Neural progenitor cell (in vitro differentiated cells): ENCODE measurements at regions not wholly inside any gene's neighbourhood (a gene's known extent, or its start where the extent isn't known, plus 50 kb on each side); places are given as distances from the start of the nearest gene placed in this dataset.

Experiments used
- DNase-seq: peaks from one replicate; pipeline ENCODE4 v3.0.0-alpha.2; 2016; ENCODE audit warnings: low spot score
- H2AFZ ChIP-seq: fragments of 200-600 bp; sonication (generic); replicated peaks from 2 replicates; pipeline ENCODE4 v1.6.1; 2016; ENCODE audit warnings: antibody characterized with exemption
- H3F3A ChIP-seq: fragments of 200-600 bp; sonication (generic); 2 replicates; pipeline ENCODE4 v1.6.1; 2016; ENCODE audit warnings: antibody characterized with exemption, low read depth
- H3K27ac ChIP-seq: fragments of 200-600 bp; sonication (generic); 2 replicates; pipeline ENCODE4 v1.5.1; 2016; ENCODE audit warnings: mild to moderate bottlenecking
- H3K27me3 ChIP-seq: fragments of 200-600 bp; sonication (generic); 2 replicates; pipeline ENCODE4 v1.6.1; 2016; ENCODE audit warnings: mild to moderate bottlenecking, moderate library complexity
- H3K36me3 ChIP-seq: fragments of 200-600 bp; sonication (generic); 2 replicates; pipeline ENCODE4 v1.5.1; 2016
- H3K4me1 ChIP-seq: fragments of 200-600 bp; sonication (generic); 2 replicates; pipeline ENCODE4 v1.6.1; 2016; ENCODE audit warnings: mixed run types
- H3K4me2 ChIP-seq: fragments of 200-600 bp; sonication (generic); 2 replicates; pipeline ENCODE4 v1.6.1; 2016
- H3K4me3 ChIP-seq: fragments of 200-600 bp; sonication (generic); 2 replicates; pipeline ENCODE4 v1.5.1; 2016
- H3K79me2 ChIP-seq: fragments of 200-600 bp; sonication (generic); 2 replicates; pipeline ENCODE4 v1.6.1; 2016; ENCODE audit warnings: low read depth
- H3K9ac ChIP-seq: fragments of 200-600 bp; sonication (generic); 2 replicates; pipeline ENCODE4 v1.6.1; 2016
- H3K9me3 ChIP-seq: fragments of 200-600 bp; sonication (generic); 2 replicates; pipeline ENCODE4 v1.5.1; 2016; ENCODE audit warnings: low read depth
- H4K20me1 ChIP-seq: fragments of 200-600 bp; sonication (generic); 2 replicates; pipeline ENCODE4 v1.6.1; 2016; ENCODE audit warnings: low read depth
- H3K27ac Mint-ChIP-seq: 3 replicates; pipeline ENCODE4 v1.8.0; 2021; ENCODE audit warnings: mixed read lengths
- H3K27me3 Mint-ChIP-seq: 2 replicates; pipeline ENCODE4 v1.8.0; 2022; ENCODE audit warnings: low read depth, mild to moderate bottlenecking, inconsistent platforms, moderate library complexity, mixed read lengths; ENCODE audit not compliant: insufficient read depth
- H3K36me3 Mint-ChIP-seq: 3 replicates; pipeline ENCODE4 v1.8.0; 2021; ENCODE audit warnings: mixed read lengths
- H3K4me1 Mint-ChIP-seq: 3 replicates; pipeline ENCODE4 v1.8.0; 2021; ENCODE audit warnings: mixed read lengths
- H3K4me3 Mint-ChIP-seq: 3 replicates; pipeline ENCODE4 v1.8.0; 2021; ENCODE audit warnings: mild to moderate bottlenecking, moderate library complexity, mixed read lengths
- H3K9me3 Mint-ChIP-seq: 3 replicates; pipeline ENCODE4 v1.8.0; 2020; ENCODE audit warnings: mixed read lengths
- EZH2 ChIP-seq: fragments of 200-600 bp; sonication (generic); IDR thresholded peaks from 2 replicates; pipeline ENCODE4 v1.6.1; 2017; ENCODE audit warnings: antibody characterized with exemption, mild to moderate bottlenecking, moderate library complexity
- EZH2phosphoT487 ChIP-seq: fragments of 200-600 bp; sonication (generic); IDR thresholded peaks from 2 replicates; pipeline ENCODE4 v1.6.1; 2017; ENCODE audit warnings: antibody characterized with exemption
- TF ChIP-seq, protein P1 (sequence below): fragments of 200-600 bp; sonication (generic); IDR thresholded peaks from 2 replicates; pipeline ENCODE4 v1.5.1; 2017; ENCODE audit warnings: antibody characterized with exemption, mild to moderate bottlenecking

DNA sequence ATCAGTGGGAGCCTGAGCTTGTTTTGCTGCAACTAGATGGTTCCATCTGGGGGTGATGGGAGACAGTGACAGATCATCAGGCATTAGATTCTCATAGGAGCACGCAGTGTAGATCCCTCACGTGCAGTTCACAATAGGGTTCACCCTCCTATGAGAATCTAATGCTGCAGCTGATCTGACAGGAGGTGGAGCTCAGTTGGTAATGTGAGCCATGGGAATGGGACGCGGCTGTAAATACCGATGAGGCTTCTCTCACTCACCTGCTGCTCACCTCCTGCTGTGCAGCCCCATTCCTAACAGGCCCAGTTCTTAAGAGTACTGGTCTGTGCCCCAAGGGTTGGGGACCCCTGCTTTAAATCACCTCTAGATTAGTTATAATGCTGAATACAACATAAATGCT is 137.5 kb upstream of the PLEKHM1 start:
- Mint-ChIP-seq H3K27ac (no peak overlapping the region), H3K4me1 (no peaks in the 10 kb centered on the region), H3K27me3 (no peaks in the 10 kb centered on the region), H3K9me3 (no peaks in the 10 kb centered on the region), H3K36me3 (peaks cover 27% of the 10 kb centered on the region), H3K4me3 (no peak overlapping the region)
- no peak overlapping the region for H3K9ac ChIP-seq
- H3K36me3 ChIP-seq = peaks cover 15% of the 10 kb centered on the region
- H3K79me2 ChIP-seq = peaks cover 9% of the 10 kb centered on the region
- no peaks in the 10 kb centered on the region for H3F3A ChIP-seq
- no peak overlapping the region for H3K4me3 ChIP-seq
- H4K20me1 ChIP-seq = peaks cover 4% of the 10 kb centered on the region
- H3K27ac ChIP-seq = no peak overlapping the region
- H3K27me3 ChIP-seq = no peaks in the 10 kb centered on the region
- H3K9me3 ChIP-seq = no peaks in the 10 kb centered on the region
- DNase-seq = no peak
- no peaks in the 10 kb centered on the region for H3K4me1 ChIP-seq
- H2AFZ ChIP-seq = no peak overlapping the region
- H3K4me2 ChIP-seq = no peak overlapping the region
- TF ChIP-seq EZH2phosphoT487 = no peak
- TF ChIP-seq EZH2 = no peak
- TF ChIP-seq, protein P1, sequence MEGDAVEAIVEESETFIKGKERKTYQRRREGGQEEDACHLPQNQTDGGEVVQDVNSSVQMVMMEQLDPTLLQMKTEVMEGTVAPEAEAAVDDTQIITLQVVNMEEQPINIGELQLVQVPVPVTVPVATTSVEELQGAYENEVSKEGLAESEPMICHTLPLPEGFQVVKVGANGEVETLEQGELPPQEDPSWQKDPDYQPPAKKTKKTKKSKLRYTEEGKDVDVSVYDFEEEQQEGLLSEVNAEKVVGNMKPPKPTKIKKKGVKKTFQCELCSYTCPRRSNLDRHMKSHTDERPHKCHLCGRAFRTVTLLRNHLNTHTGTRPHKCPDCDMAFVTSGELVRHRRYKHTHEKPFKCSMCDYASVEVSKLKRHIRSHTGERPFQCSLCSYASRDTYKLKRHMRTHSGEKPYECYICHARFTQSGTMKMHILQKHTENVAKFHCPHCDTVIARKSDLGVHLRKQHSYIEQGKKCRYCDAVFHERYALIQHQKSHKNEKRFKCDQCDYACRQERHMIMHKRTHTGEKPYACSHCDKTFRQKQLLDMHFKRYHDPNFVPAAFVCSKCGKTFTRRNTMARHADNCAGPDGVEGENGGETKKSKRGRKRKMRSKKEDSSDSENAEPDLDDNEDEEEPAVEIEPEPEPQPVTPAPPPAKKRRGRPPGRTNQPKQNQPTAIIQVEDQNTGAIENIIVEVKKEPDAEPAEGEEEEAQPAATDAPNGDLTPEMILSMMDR = no peak

DNA sequence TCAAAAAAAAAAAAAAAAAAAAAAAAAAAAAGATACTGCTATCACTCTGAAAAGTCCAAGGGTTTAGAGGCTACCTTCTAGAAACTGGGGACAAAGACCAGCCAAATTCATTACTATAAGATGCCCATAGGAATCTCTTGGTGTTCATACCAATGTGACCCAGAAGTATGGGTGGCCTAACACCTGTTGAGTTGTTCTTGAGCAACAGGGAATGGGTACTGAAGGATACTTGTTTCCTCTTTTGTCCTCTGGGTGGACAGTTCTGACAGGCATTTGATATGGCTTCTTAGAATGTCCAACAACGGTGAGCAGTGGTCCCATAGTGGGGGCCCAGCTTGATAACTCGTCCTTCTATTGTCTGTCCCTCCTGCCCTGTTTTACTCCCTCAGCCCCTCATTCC is 141.4 kb upstream of the PLEKHM1 start:
- TF ChIP-seq EZH2phosphoT487 = no peak
- TF ChIP-seq, protein P1 = no peak
- no peak for TF ChIP-seq EZH2
- H3K9me3 Mint-ChIP-seq = no peaks in the 10 kb centered on the region
- Histone ChIP-seq H3K9ac (no peak overlapping the region), H3K9me3 (no peaks in the 10 kb centered on the region), H3K27me3 (no peaks in the 10 kb centered on the region), H2AFZ (no peak overlapping the region), H3K4me1 (no peaks in the 10 kb centered on the region), H3F3A (no peaks in the 10 kb centered on the region), H3K79me2 (no peaks in the 10 kb centered on the region), H3K36me3 (peaks cover 11% of the 10 kb centered on the region), H4K20me1 (peaks cover 33% of the 10 kb centered on the region), H3K4me3 (no peak overlapping the region), H3K4me2 (no peak overlapping the region), H3K27ac (no peak overlapping the region)
- no peaks in the 10 kb centered on the region for H3K27me3 Mint-ChIP-seq
- H3K36me3 Mint-ChIP-seq = peaks cover 35% of the 10 kb centered on the region
- H3K4me1 Mint-ChIP-seq = no peaks in the 10 kb centered on the region
- DNase-seq = no peak
- H3K27ac Mint-ChIP-seq = no peak overlapping the region
- H3K4me3 Mint-ChIP-seq = no peak overlapping the region

- Histone ChIP-seq H3K4me1 (no peaks in the 10 kb centered on the region), H2AFZ (no peak overlapping the region), H4K20me1 (peaks cover 39% of the 10 kb centered on the region), H3K4me3 (no peak overlapping the region), H3K36me3 (peaks cover 4% of the 10 kb centered on the region), H3K27me3 (no peaks in the 10 kb centered on the region), H3K27ac (no peak overlapping the region), H3K9ac (no peak overlapping the region), H3F3A (peaks cover 10% of the 10 kb centered on the region), H3K79me2 (no peaks in the 10 kb centered on the region), H3K4me2 (no peak overlapping the region), H3K9me3 (no peaks in the 10 kb centered on the region)
- TF ChIP-seq, protein P1 = no peak
- TF ChIP-seq EZH2phosphoT487 (no peak), EZH2 (no peak)
- no peak overlapping the region for H3K27ac Mint-ChIP-seq
- no peaks in the 10 kb centered on the region for H3K4me1 Mint-ChIP-seq
- no peak for DNase-seq
- H3K27me3 Mint-ChIP-seq = peaks cover 2% of the 10 kb centered on the region
- H3K36me3 Mint-ChIP-seq = peaks cover 2% of the 10 kb centered on the region
- H3K4me3 Mint-ChIP-seq = no peak overlapping the region
- no peaks in the 10 kb centered on the region for H3K9me3 Mint-ChIP-seq
These were observed 144.7 kb upstream of the CRHR1 start for GRCh38 chr17:45639297-45639849.
